SK-N-SH (cell line): ENCODE measurements at regions not wholly inside any gene's neighbourhood (a gene's known extent, or its start where the extent isn't known, plus 50 kb on each side); places are given as distances from the start of the nearest gene placed in this dataset.

Source experiments
- CTCF ChIP-seq: fragments of 200-600 bp; sonication (generic); IDR thresholded peaks from 2 replicates; pipeline ENCODE4 v1.6.1; 2017; ENCODE audit warnings: antibody characterized with exemption, mild to moderate bottlenecking, moderate library complexity
- EP300 ChIP-seq, 2 experiments: IDR thresholded peaks; 2 replicates each; pipeline versions ENCODE4 v1.4.0 to v1.6.1; 2012; ENCODE audit warnings: borderline replicate concordance in 1 of 2, low read depth in 1 of 2, low read length in 1 of 2
- RCOR1 ChIP-seq: fragments of 150-350 bp; IDR thresholded peaks from 2 replicates; pipeline ENCODE4 v1.6.1; 2017; ENCODE audit warnings: antibody characterized with exemption, low read length
- SMC3 ChIP-seq: IDR thresholded peaks from 2 replicates; pipeline ENCODE4 v1.6.1; 2012; ENCODE audit warnings: low read depth, low read length, improper control_type of control experiment

DNA sequence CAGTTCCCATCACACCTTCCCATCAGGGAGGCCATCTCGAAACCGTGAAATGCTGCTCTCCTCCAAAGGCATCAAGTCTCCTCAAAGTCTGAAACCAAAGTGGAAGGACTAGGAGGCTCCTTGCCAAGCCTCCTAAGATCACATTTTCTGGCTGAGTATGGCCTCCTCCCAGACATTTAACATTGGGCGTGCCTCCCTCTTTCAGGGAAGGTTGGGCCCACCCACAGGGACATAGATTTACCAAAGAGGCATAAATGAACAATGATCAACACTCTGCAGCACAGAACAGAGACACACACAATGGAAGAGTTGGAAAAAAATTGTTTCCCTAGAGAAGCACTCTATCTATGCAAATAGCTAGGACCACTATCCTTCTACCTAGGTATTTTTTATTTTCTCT is 381.8 kb downstream of the MAFB start:
- TF ChIP-seq RCOR1 (no peak), CTCF (no peak), EP300 (IDR thresholded peaks at IDR 0.05; ENCODE audit: borderline replicate concordance in 1 of 2, low read depth in 1 of 2, low read length in 1 of 2) (no peak), SMC3 (no peak)
